ENCODE measurements at regions not wholly inside any gene's neighbourhood (a gene's known extent, or its start where the extent isn't known, plus 50 kb on each side); places are given as distances from the start of the nearest gene placed in this dataset.
A peak's percentile ranks its signal among the peaks of the same experiment; 100 is the strongest.

GRCh38 chr6:90403489-90404381 lies 107.1 kb upstream of the BACH2 start:
- peak; percentile 18 for DNase-seq
- Histone ChIP-seq H3K4me3 (ENCODE audit: low read depth, low read length) (no peak overlapping the region), H3K36me3 (no peaks in the 10 kb centered on the region), H3K27me3 (peaks cover 10% of the 10 kb centered on the region; the same call in 1 of the 2 replicates), H3K4me1 (no peaks in the 10 kb centered on the region), H3K9me3 (no peaks in the 10 kb centered on the region)
- no peak for TF ChIP-seq CTCF (IDR thresholded peaks at IDR 0.05; ENCODE audit: low read depth, low read length)

DNA sequence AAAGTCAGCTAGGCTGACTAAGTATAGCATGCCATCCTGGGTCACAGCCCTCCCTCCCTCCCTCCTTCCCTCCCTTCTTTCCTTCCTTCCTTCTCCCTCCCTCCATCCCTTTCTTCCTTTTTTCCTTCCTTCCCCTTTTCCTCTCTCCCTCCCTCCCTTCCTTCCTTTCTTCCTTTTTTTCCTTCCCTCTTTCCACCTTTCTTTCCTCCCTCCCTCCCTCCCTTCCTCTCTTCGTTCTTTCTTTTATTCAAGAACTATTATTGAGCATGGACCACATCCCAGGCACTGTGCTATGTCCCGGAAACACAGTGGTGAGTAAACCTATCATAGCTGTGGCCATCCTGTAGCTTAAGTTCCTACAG lies 106.2 kb upstream of the BACH2 start:
- H3K4me1 ChIP-seq = no peaks in the 10 kb centered on the region
- no peak for TF ChIP-seq CTCF (IDR thresholded peaks at IDR 0.05; ENCODE audit: low read depth, low read length)
- DNase-seq = no peak

DNA sequence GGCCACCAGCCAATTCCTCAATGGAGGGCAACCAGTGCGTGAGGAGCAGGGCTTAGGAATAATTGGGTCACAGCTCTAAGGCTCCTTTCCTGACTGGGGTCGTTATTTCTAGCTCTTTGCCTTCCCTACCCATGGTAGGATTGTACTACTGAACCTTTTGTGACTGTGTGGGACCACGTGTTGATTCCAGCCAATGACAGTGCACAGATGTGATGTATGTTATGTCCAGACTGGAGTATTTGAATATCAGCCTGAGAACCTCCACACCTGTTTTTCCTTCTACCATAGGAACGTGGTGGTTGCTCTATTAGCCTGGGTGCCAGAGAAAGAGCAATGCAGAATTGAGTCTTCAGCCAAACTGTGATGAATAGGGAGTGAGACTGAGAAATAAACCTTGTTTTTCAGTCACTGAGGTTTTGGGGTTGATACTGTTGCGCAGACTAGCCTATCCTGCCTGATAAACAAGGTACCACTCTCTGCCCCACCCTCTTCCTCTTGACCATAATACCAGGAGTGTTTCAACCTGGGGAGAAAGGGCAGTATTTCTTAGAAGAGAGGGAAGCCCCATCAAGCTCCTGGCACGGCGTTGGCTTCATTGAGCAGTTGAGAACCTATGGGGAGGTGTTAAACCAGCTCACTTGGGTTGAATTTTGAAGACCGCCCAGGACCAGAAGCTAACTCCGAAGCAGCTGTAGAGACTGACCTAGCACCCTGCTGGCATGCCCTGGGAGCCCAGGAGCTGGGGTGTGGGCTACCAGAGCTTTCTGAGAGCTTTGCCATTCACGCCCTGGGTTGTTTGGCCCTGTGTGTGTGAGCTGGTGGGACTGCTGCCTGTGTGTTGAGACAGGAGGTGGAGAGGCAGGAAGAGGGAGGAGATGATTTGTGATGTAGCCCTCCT lies 105.5 kb upstream of the BACH2 start:
- DNase-seq = no peak
- TF ChIP-seq CTCF (IDR thresholded peaks at IDR 0.05; ENCODE audit: low read depth, low read length) = no peak
- Histone ChIP-seq H3K9me3 (no peaks in the 10 kb centered on the region), H3K4me1 (no peaks in the 10 kb centered on the region), H3K36me3 (no peaks in the 10 kb centered on the region), H3K27me3 (peaks cover 10% of the 10 kb centered on the region), H3K4me3 (ENCODE audit: low read depth, low read length) (no peak overlapping the region)

More for the DNA sequence above, 106.2 kb upstream of the BACH2 start:
- Histone ChIP-seq H3K9me3 (no peaks in the 10 kb centered on the region), H3K36me3 (no peaks in the 10 kb centered on the region), H3K27me3 (peaks cover 10% of the 10 kb centered on the region), H3K4me3 (ENCODE audit: low read depth, low read length) (no peak overlapping the region)

- DNase-seq = no peak
- no peak for TF ChIP-seq CTCF (IDR thresholded peaks at IDR 0.05; ENCODE audit: low read depth, low read length)
- Histone ChIP-seq H3K36me3 (no peaks in the 10 kb centered on the region), H3K27me3 (peaks cover 10% of the 10 kb centered on the region), H3K9me3 (no peaks in the 10 kb centered on the region), H3K4me1 (no peaks in the 10 kb centered on the region), H3K4me3 (ENCODE audit: low read depth, low read length) (no peak overlapping the region)
Observed at GRCh38 chr6:90399970-90400369, 103.3 kb upstream of the BACH2 start.

DNA sequence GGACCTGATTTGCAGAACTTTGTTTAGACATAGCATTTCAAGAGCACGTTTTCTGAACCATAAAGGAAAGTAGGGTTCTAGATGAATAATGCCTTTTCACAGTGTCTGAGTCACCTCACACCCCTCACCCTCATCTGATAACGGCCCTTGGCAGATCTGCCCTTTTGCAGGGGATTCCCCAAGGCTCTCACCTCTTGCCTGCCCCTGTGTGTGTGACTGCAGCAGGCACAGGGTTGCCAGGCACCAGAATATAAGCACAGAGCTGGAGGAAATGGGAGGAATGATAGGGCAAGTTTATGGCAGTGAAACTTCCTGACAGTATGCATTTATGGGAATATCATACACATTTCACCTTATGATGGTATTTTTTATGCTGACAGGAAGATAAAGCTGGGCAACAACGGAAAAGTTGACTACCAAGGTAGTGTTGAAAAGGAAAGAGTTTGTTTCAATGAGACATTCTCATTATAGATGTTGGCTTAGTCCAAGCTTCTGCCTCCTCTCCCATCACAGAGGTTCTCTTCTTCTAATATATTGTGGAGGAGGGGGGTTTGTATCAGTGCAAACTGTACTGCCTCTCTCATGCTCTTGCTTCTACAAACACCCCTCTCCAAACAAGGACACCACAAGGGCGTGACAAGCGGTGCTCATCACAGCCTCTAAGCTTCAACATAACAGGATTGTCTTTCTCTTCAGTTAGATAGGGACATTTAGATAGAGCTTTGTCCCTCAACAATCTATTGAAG lies 101.5 kb upstream of the BACH2 start:
- no peak for DNase-seq

More for the DNA sequence above, 101.5 kb upstream of the BACH2 start:
- Histone ChIP-seq H3K4me3 (ENCODE audit: low read depth, low read length) (no peak overlapping the region), H3K36me3 (no peaks in the 10 kb centered on the region), H3K27me3 (peaks cover 10% of the 10 kb centered on the region), H3K4me1 (no peaks in the 10 kb centered on the region), H3K9me3 (no peaks in the 10 kb centered on the region)
- TF ChIP-seq CTCF (IDR thresholded peaks at IDR 0.05; ENCODE audit: low read depth, low read length) = no peak
